GM18873 (cell line): ENCODE measurements at regions not wholly inside any gene's neighbourhood (a gene's known extent, or its start where the extent isn't known, plus 50 kb on each side); places are given as distances from the start of the nearest gene placed in this dataset.

Experiments
- ATAC-seq: cut with Tn5 transposase; IDR thresholded peaks from one replicate; pipeline ENCODE4 v1.9.1; 2021; ENCODE audit warnings: mild to moderate bottlenecking, moderate library complexity, moderate number of reproducible peaks; ENCODE audit not compliant: unreplicated experiment, low FRiP score

DNA sequence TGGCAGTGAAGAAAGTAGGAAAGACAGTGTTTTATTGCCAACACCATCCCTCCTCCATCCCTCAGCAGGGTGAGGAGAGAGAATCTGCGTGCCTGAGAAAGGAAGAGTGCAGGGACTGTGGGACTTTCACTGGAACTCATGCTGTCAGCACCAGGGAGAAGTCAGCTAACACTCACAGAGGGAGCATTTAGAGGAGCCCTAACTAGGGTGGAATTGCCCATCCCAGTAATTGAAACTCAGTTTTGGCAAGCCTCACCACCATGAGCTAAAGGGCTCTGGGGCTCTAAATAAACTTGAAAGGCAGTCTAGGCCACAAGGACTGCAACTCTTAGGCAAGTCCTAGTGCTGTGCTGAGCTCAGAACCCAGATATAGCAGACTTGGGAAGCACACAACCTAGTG lies 622.3 kb downstream of the SEMA5A start:
- ATAC-seq, result no peak

- ATAC-seq, result no peak
Observed at GRCh38 chr5:8924054-8924793, 621.7 kb downstream of the SEMA5A start.

- no peak for ATAC-seq
Observed at GRCh38 chr5:8930021-8930420, 615.9 kb downstream of the SEMA5A start.

DNA sequence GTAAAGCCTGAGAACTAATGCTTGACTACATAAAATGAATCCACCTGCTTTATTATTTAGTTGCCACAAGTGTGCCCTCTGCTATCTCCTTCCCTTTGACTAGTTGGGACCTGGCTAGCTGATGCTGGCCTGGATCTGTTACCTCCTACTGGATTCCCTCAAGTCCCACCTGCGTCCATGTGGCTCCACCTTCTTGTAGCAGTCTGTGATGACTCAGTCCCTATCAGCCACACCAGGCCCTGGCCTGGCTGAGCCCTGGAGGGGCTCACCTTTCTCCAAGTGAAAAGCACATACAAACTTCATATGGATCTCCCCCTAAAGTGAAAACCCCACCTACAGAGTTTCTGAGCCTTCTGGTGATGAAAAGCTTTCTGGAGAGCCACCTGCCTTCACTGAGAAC lies 611.4 kb downstream of the SEMA5A start:
- no peak for ATAC-seq

GRCh38 chr5:8940934-8941333 lies 604.9 kb downstream of the SEMA5A start:
- ATAC-seq, result no peak

- no peak for ATAC-seq
Observed at GRCh38 chr5:8943301-8943700, 602.6 kb downstream of the SEMA5A start.

GRCh38 chr5:8944005-8944404 lies 601.9 kb downstream of the SEMA5A start:
- ATAC-seq, result no peak

DNA sequence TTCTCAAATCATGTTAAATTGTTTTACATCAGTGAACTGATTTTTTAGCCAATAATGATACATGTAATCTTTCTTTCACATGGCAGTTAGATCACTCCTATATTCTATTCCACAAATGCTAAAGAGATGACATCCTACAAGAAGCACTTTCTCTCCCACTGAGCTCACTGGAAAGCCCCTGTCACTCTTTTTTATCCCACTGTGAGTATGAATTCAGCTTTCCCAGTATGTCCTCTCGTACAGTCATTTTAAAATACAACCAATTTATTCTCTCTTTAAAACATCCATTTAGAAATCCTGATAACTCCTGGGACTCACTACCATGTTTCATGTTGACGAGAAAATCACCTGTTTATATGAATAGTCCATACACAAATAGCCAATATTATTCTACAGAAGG lies 599.9 kb downstream of the SEMA5A start:
- no peak for ATAC-seq

DNA sequence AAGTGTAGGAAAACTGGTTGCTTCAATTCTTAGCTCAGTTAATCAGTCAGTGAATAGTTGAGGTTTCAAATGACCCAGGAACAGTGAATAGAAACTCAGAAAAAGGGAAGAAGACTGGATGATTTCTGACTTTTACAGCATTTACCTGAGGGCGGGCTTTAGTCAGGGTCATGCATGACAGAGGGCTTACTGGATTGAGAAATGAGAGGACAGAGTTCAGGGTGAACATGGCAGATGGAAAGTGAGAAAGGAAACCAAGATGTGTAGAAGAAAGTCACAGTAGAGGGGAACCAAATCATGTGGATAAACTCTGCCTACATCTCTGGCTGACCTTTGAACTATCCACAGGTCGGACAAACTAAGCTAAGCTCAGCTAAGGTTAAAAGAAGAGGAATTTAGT lies 596.0 kb downstream of the SEMA5A start:
- peak; percentile 96 for ATAC-seq

DNA sequence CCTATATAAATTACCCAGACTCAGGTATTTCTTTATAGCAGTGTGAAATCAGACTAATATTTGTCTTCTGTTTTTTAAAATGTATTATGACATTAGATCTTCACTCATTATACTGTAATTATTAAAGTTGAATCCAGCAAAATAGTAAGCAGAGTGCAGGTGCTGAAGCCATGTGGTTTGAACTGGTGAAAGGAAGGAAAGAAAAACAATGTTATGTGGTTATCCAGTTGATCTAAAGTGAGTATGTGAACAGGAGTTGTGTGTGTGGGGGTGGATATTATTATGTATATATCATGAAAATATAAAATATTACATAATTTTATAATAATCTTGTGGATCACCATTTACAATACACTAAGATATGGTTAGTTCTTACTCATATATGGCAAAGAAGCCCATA lies 593.7 kb downstream of the SEMA5A start:
- ATAC-seq, result no peak

- ATAC-seq, result no peak
Observed at GRCh38 chr5:8953016-8953415, 592.9 kb downstream of the SEMA5A start.

DNA sequence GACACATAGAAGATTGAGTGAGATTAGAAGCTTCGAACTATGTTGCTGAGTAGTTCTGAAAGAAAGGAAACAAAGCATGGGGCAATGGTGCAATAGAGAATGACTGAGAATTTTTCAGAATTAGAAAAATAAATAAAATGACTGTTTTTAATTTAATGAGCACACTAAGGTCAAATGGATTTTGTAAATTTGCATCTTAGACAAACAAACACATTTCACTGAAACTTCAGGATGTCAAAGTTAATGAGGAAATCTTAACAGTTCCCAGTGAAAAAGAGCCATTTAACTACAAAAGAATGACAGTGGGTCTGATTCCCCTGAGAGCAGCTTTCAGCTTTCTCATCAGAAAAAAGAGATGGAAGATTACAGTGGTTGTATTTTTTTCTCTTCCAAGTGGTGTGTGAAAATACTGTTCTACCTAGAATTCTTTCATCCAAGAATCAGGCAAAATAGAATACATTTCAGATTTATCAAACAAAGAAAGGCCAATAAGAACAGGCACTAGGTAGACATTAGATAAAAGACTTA lies 591.9 kb downstream of the SEMA5A start:
- no peak for ATAC-seq

DNA sequence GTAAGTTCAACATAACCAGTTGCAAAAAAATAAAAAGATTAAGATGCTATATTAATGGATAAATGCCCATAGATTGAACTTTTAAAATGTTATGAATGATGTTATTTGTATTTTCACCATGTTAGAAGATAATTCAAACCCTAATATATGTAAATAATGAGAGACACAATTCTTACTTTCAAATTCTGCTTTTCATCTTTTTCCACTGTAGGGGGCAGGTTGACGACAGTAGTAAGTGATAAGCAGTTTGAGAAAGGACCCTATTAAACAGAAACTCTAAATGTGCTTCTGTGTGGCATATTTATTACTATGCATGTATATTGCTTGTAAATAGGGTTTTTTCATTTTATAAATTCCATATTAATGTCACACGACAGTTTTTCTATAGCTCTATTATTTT lies 591.1 kb downstream of the SEMA5A start:
- no peak for ATAC-seq

GRCh38 chr5:8956659-8957058 lies 589.2 kb downstream of the SEMA5A start:
- ATAC-seq, result no peak

DNA sequence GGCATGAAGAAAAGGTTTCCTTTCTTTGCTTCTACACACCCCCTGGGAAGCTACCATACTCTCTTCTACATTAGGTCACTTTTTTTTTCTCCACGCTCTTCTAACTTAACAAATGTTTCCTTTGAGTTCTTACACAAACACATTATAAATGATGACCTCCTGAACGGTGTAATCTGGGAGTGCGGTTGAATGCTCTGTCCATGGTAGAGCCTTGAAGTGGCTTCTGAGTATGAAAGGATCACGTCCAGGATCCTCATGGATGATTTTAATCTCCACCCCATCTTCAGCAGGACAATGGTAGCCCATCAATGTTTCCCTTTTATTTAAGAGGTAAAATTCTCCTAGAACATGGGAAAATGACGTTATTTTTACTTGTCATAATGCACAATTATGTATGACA lies 587.3 kb downstream of the SEMA5A start:
- ATAC-seq, result no peak

GRCh38 chr5:8961219-8961618 lies 584.7 kb downstream of the SEMA5A start:
- ATAC-seq, result no peak

DNA sequence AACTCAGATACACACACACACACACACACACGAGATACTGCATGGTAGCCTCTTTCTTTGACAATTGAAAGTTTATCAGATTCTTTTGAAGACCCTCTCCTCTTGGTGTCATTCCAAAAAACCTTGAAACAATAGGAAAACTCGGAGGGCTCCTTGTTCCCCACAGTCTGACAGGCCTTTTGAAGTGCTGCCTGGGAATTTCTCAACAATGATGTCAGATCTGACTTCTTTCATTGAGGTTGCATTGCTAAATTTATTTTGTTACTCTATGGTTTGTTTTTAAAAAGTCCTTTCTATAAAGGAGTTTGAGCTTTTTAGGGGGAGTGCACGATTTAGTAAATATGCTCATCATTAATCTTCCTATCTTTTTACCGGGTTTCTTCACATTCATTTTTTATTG lies 583.9 kb downstream of the SEMA5A start:
- ATAC-seq, result no peak

GRCh38 chr5:8981016-8981415 lies 564.9 kb downstream of the SEMA5A start:
- no peak for ATAC-seq

DNA sequence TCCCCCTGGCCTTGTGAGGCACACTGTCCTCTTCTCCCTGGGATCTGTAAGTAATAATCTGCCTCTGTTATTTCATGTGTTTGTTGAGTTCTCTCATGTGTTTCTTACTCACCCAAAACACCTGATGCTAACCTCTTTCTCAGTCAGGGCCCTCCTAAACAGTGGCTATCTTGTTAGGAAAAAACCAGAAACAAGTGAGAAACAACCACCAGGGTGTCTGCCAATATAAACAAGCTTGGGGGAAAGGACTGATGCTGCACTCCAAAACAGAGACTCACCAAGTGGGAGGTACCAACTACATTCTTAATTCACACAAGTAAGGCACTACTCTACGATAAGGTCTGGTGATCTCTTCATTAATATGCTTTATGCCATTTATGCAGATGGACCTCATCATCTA lies 564.4 kb downstream of the SEMA5A start:
- no peak for ATAC-seq

GRCh38 chr5:8984386-8984785 lies 561.5 kb downstream of the SEMA5A start:
- no peak for ATAC-seq
